MM.1S (cell line): ENCODE measurements at regions not wholly inside any gene's neighbourhood (a gene's known extent, or its start where the extent isn't known, plus 50 kb on each side); places are given as distances from the start of the nearest gene placed in this dataset.
"Not testable (repeated sequence)": the region's sequence is repeated elsewhere in the genome, so short reads cannot be mapped to it uniquely, and the experiment has no call there.

ENCODE experiments used
- DNase-seq: peaks from one replicate; pipeline ENCODE4 v3.0.0-alpha.2; 2015
- H2AFZ ChIP-seq: fragments of 300-600 bp; sonication (generic); 2 replicates; pipeline ENCODE4 v1.6.0; 2016; ENCODE audit warnings: antibody characterized with exemption, low read length
- H3F3A ChIP-seq: fragments of 300-600 bp; sonication (generic); 2 replicates; pipeline ENCODE4 v1.6.1; 2016; ENCODE audit warnings: mild to moderate bottlenecking, antibody characterized with exemption, low read length, moderate library complexity, mixed read lengths; ENCODE audit not compliant: insufficient read depth
- H3K27ac ChIP-seq: fragments of 300-600 bp; sonication (generic); 2 replicates; pipeline ENCODE4 v1.5.1; 2016; ENCODE audit warnings: mild to moderate bottlenecking, low read length
- H3K27me3 ChIP-seq: fragments of 300-600 bp; sonication (generic); replicated peaks from 2 replicates; pipeline ENCODE4 v1.6.0; 2016; ENCODE audit warnings: low read length; ENCODE audit not compliant: insufficient read depth
- H3K36me3 ChIP-seq: fragments of 300-600 bp; sonication (generic); replicated peaks from 2 replicates; pipeline ENCODE4 v1.6.1; 2016; ENCODE audit warnings: mild to moderate bottlenecking, low read length, mixed read lengths; ENCODE audit not compliant: insufficient read depth
- H3K4me1 ChIP-seq: fragments of 300-600 bp; sonication (generic); 2 replicates; pipeline ENCODE4 v1.6.1; 2016; ENCODE audit warnings: low read length, mixed read lengths
- H3K4me2 ChIP-seq: fragments of 300-600 bp; sonication (generic); 2 replicates; pipeline ENCODE4 v1.6.0; 2016; ENCODE audit warnings: low read depth, low read length
- H3K4me3 ChIP-seq: fragments of 300-600 bp; sonication (generic); 2 replicates; pipeline ENCODE4 v1.5.1; 2016; ENCODE audit warnings: low read length, mixed read lengths
- H3K79me2 ChIP-seq: fragments of 300-600 bp; sonication (generic); 2 replicates; pipeline ENCODE4 v1.6.1; 2016; ENCODE audit warnings: mixed run types, low read length, mixed read lengths
- H3K9ac ChIP-seq: fragments of 300-600 bp; sonication (generic); 2 replicates; pipeline ENCODE4 v1.6.1; 2016; ENCODE audit warnings: low read length, mixed read lengths
- H3K9me2 ChIP-seq: fragments of 300-600 bp; sonication (generic); replicated peaks from 2 replicates; pipeline ENCODE4 v1.6.1; 2016; ENCODE audit warnings: mild to moderate bottlenecking, low read length, mixed read lengths; ENCODE audit not compliant: insufficient read depth
- H3K9me3 ChIP-seq: fragments of 300-600 bp; sonication (generic); replicated peaks from 2 replicates; pipeline ENCODE4 v1.6.1; 2016; ENCODE audit warnings: mild to moderate bottlenecking, low read length, mixed read lengths; ENCODE audit not compliant: insufficient read depth
- H4K20me1 ChIP-seq: fragments of 300-600 bp; sonication (generic); 2 replicates; pipeline ENCODE4 v1.6.1; 2016; ENCODE audit warnings: mild to moderate bottlenecking, low read length, moderate library complexity, mixed read lengths; ENCODE audit not compliant: insufficient read depth
- CTCF ChIP-seq: fragments of 300-600 bp; sonication (generic); IDR thresholded peaks from 2 replicates; pipeline ENCODE4 v1.5.1; 2016; ENCODE audit warnings: antibody characterized with exemption, low read length, mixed read lengths
- EZH2 ChIP-seq: fragments of 300-600 bp; sonication (generic); optimal IDR thresholded peaks from 2 replicates; pipeline ENCODE3; 2017; ENCODE audit warnings: low read depth, mild to moderate bottlenecking, antibody characterized with exemption, low read length, mixed read lengths
- EZH2phosphoT487 ChIP-seq: fragments of 300-600 bp; sonication (generic); IDR thresholded peaks from 2 replicates; pipeline ENCODE4 v1.6.1; 2018; ENCODE audit warnings: antibody characterized with exemption, low read length

- DNase-seq: no peak
- no peak overlapping the region for H3K27ac ChIP-seq
- no peaks in the 10 kb centered on the region for H4K20me1 ChIP-seq
- H3K9me3 ChIP-seq: no peaks in the 10 kb centered on the region
- no peaks in the 10 kb centered on the region for H3K27me3 ChIP-seq
- no peak overlapping the region for H3K9ac ChIP-seq
- no peak overlapping the region for H3K4me2 ChIP-seq
- no peaks in the 10 kb centered on the region for H3K4me1 ChIP-seq
- no peaks in the 10 kb centered on the region for H3K9me2 ChIP-seq
- H3K36me3 ChIP-seq: no peaks in the 10 kb centered on the region
- no peak for TF ChIP-seq CTCF
- TF ChIP-seq EZH2: no peak
- no peak for TF ChIP-seq EZH2phosphoT487
- no peaks in the 10 kb centered on the region for H3K79me2 ChIP-seq
- no peak overlapping the region for H3K4me3 ChIP-seq
- no peak overlapping the region for H2AFZ ChIP-seq
- H3F3A ChIP-seq: no peaks in the 10 kb centered on the region
These were observed 161.9 kb downstream of the ZIC4 start for GRCh38 chr3:147244397-147244796.

GRCh38 chr3:147240581-147240980 is 165.8 kb downstream of the ZIC4 start:
- no peaks in the 10 kb centered on the region for H3K9me2 ChIP-seq
- no peaks in the 10 kb centered on the region for H3K4me1 ChIP-seq
- no peaks in the 10 kb centered on the region for H3K79me2 ChIP-seq
- H3K9me3 ChIP-seq: no peaks in the 10 kb centered on the region
- no peaks in the 10 kb centered on the region for H3F3A ChIP-seq
- no peaks in the 10 kb centered on the region for H3K27me3 ChIP-seq
- no peak overlapping the region for H3K4me2 ChIP-seq
- no peak for TF ChIP-seq EZH2
- TF ChIP-seq CTCF: no peak
- TF ChIP-seq EZH2phosphoT487: no peak
- H4K20me1 ChIP-seq: no peaks in the 10 kb centered on the region
- H2AFZ ChIP-seq: no peak overlapping the region
- H3K36me3 ChIP-seq: no peaks in the 10 kb centered on the region
- no peak overlapping the region for H3K4me3 ChIP-seq
- DNase-seq: no peak
- no peak overlapping the region for H3K27ac ChIP-seq
- H3K9ac ChIP-seq: no peak overlapping the region

GRCh38 chr3:147237991-147238390 is 168.4 kb downstream of the ZIC4 start:
- H3K4me3 ChIP-seq: no peak overlapping the region
- H3K36me3 ChIP-seq: no peaks in the 10 kb centered on the region
- no peaks in the 10 kb centered on the region for H3K27me3 ChIP-seq
- no peaks in the 10 kb centered on the region for H3K4me1 ChIP-seq
- no peak overlapping the region for H2AFZ ChIP-seq
- H3K9me2 ChIP-seq: no peaks in the 10 kb centered on the region
- no peaks in the 10 kb centered on the region for H3F3A ChIP-seq
- TF ChIP-seq CTCF: no peak
- TF ChIP-seq EZH2phosphoT487: no peak
- no peak for TF ChIP-seq EZH2
- H3K27ac ChIP-seq: no peak overlapping the region
- H4K20me1 ChIP-seq: no peaks in the 10 kb centered on the region
- no peaks in the 10 kb centered on the region for H3K79me2 ChIP-seq
- H3K9me3 ChIP-seq: no peaks in the 10 kb centered on the region
- H3K4me2 ChIP-seq: no peak overlapping the region
- H3K9ac ChIP-seq: no peak overlapping the region
- no peak for DNase-seq

GRCh38 chr3:147231980-147232379 is 174.4 kb downstream of the ZIC4 start:
- not testable (repeated sequence) for H3K27ac ChIP-seq, H2AFZ ChIP-seq, H4K20me1 ChIP-seq, H3K4me3 ChIP-seq, H3K27me3 ChIP-seq, H3K9me2 ChIP-seq, H3K79me2 ChIP-seq, H3K4me2 ChIP-seq, H3K36me3 ChIP-seq, H3F3A ChIP-seq, H3K4me1 ChIP-seq, H3K9ac ChIP-seq, H3K9me3 ChIP-seq, DNase-seq
